Glomerular visceral epithelial cell (primary cell): ENCODE measurements at regions not wholly inside any gene's neighbourhood (a gene's known extent, or its start where the extent isn't known, plus 50 kb on each side); places are given as distances from the start of the nearest gene placed in this dataset.
"Not testable (repeated sequence)": the region's sequence is repeated elsewhere in the genome, so short reads cannot be mapped to it uniquely, and the experiment has no call there.

ENCODE experiments used
- DNase-seq: peaks from one replicate; pipeline ENCODE4 v3.0.0-alpha.2; 2016; ENCODE audit errors: extremely low spot score

GRCh38 chr10:106384496-106384895 lies 780.0 kb downstream of the SORCS1 start:
- DNase-seq: no peak

GRCh38 chr10:106380706-106381105 lies 783.8 kb downstream of the SORCS1 start:
- DNase-seq: no peak

GRCh38 chr10:106378251-106378650 lies 786.3 kb downstream of the SORCS1 start:
- DNase-seq: no peak

GRCh38 chr10:106370751-106371150 lies 793.8 kb downstream of the SORCS1 start:
- no peak for DNase-seq

GRCh38 chr10:106360870-106361269 lies 803.6 kb downstream of the SORCS1 start:
- DNase-seq: no peak

- no peak for DNase-seq
Measured at GRCh38 chr10:106355450-106355849, 809.1 kb downstream of the SORCS1 start.

GRCh38 chr10:106348933-106349332 lies 815.6 kb downstream of the SORCS1 start:
- DNase-seq: no peak

- DNase-seq: no peak
Measured at GRCh38 chr10:106347547-106347946, 817.0 kb downstream of the SORCS1 start.

- DNase-seq: not testable (repeated sequence)
Measured at GRCh38 chr10:106343539-106343938, 821.0 kb downstream of the SORCS1 start.

- DNase-seq: no peak
Measured at GRCh38 chr10:106341356-106341755, 823.1 kb downstream of the SORCS1 start.

GRCh38 chr10:106338486-106338885 lies 826.0 kb downstream of the SORCS1 start:
- DNase-seq: no peak

- no peak for DNase-seq
Measured at GRCh38 chr10:106336874-106337273, 827.6 kb downstream of the SORCS1 start.

- DNase-seq: no peak
Measured at GRCh38 chr10:106327747-106328146, 836.8 kb downstream of the SORCS1 start.

GRCh38 chr10:106320876-106321275 lies 843.6 kb downstream of the SORCS1 start:
- no peak for DNase-seq

- DNase-seq: no peak
Measured at GRCh38 chr10:106320078-106320477, 844.4 kb downstream of the SORCS1 start.

GRCh38 chr10:106317554-106317953 lies 847.0 kb downstream of the SORCS1 start:
- DNase-seq: no peak

- no peak for DNase-seq
Measured at GRCh38 chr10:106313041-106313440, 851.5 kb downstream of the SORCS1 start.

GRCh38 chr10:106312087-106312486 lies 852.4 kb downstream of the SORCS1 start:
- no peak for DNase-seq

GRCh38 chr10:106311590-106311989 lies 852.9 kb downstream of the SORCS1 start:
- DNase-seq: no peak

- no peak for DNase-seq
Measured at GRCh38 chr10:106310596-106310995, 853.9 kb downstream of the SORCS1 start.

- DNase-seq: no peak
Measured at GRCh38 chr10:106309376-106309775, 855.1 kb downstream of the SORCS1 start.

GRCh38 chr10:106308284-106308683 lies 856.2 kb downstream of the SORCS1 start:
- DNase-seq: no peak

GRCh38 chr10:106304056-106304455 lies 860.5 kb downstream of the SORCS1 start:
- no peak for DNase-seq

GRCh38 chr10:106302961-106303360 lies 861.5 kb downstream of the SORCS1 start:
- no peak for DNase-seq

- no peak for DNase-seq
Measured at GRCh38 chr10:106301146-106301545, 863.4 kb downstream of the SORCS1 start.
